ENCODE measurements at regions not wholly inside any gene's neighbourhood (a gene's known extent, or its start where the extent isn't known, plus 50 kb on each side); places are given as distances from the start of the nearest gene placed in this dataset.
"Not testable (repeated sequence)": the region's sequence is repeated elsewhere in the genome, so short reads cannot be mapped to it uniquely, and the experiment has no call there.

DNA sequence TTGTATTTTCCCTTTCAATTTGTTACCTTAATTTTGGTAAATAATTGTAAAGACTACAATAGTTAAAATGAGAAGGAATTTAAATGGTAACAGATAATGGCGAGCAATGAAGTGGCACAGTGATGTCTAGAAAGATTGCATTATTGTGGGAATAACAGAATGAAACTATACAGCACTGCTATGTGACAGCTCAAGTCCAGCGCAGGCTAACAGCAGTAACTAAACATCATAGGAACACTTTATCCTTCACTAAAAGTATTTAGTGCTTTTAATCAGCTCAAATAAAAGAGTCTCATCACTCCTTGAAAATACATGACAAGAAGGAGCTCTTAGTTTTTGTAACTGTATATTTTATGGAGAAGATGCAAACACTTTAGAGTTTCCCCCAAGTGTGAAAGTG, 190.8 kb downstream of the TENT5A start:
- FAIRE-seq: no peak

DNA sequence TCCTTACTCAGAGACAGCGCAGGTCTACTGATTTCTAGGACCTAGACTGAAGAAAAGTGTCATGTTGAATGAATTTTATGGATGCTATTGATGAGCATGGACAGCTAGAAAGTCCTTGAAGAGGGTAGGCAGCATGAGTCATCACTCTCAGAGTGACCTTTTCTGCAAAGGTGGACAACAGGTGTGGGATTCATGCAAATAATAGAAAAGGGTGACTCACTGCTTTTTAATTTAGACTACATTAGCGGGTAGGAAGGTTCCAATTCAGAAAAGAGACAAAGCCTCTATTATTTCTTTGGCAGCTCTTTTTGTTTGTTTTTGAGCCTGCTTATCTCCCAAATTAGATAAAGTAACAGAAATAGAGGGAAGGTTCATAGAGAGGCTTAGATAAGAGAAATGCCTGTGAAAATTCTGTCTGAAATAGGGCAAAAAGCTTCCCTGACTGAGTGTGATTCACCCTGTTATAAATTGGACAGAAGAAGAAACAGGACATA, 191.4 kb downstream of the TENT5A start:
- no peak for FAIRE-seq

DNA sequence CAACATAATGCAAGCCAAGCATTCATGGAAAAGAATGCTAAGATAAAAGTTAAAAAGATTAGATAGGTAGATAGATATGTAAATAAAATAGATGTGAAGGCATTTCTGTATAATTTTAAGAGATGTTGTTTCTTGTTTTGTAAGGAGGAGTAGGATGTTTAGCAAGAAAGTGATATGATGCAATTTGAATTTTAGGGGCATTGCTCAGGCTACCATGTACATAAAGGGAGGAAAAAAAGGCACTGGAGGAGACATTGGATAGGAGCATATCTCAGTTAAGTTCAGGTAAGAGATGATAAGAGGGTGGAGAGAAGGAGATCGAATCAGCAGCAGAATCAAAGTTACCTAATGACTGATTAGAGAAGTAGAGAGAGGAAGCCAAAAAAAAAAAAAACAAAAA, 194.7 kb downstream of the TENT5A start:
- peak; percentile 93 for FAIRE-seq

DNA sequence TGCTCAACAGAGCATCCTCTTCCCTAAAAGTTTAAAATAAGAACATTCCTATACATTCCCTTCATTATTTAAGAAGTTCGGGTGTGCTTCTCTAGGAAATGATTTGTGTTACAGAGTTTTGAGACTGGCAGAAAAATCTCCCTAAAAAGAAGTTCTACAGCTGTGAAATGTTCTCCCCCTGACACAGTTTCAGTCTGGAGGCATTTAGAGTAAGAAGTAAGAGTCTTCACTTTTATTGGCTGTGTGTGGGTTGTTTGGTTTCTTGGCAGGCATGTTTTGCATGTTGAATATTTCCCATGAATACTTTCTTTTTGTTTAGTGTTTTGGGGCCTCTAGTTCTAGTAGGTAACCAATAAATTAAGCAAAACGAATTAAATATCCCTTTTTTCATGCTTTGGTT, 195.9 kb downstream of the TENT5A start:
- peak; percentile 93 for FAIRE-seq

DNA sequence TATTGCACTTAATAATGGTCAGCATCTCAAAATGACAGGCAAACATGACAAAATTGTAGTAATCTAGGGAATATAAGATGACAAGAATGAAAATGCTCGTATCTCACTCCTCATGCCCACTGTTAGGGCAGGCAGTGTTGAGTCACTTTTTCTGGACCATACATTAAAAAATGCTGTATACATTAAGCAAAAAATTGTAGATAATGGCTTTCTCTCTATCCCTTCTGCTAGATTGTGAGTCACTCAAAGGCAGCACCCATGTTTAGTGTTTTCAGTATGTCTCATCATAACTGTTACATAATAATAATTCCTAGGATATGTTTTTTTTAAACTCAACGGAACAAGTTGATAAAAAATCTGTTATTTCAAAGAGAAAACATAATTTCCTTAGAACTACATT, 199.3 kb downstream of the TENT5A start:
- FAIRE-seq: no peak

- FAIRE-seq: no peak
These were observed 199.8 kb downstream of the TENT5A start for GRCh38 chr6:81552644-81553043.

DNA sequence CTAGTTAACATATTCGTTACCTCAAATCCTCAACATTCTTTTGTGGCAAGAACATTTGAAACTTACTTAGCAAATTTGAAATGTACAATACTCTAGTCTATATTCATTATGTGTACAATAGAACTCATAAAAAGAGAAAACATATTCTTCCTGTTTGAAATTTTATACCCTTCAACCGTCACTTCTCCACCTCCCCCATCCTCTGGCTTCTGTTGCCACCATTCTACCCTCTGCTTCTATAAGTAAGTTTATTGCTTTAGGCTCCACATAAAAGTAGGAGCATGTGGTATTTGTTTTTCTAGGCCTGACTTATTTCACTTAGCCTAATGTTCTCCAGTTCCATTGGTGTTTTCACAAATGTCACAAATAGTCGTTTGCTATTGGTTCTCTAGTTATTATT, 205.3 kb downstream of the TENT5A start:
- FAIRE-seq: no peak

- FAIRE-seq: no peak
These were observed 217.5 kb downstream of the TENT5A start for GRCh38 chr6:81534934-81535465.

GRCh38 chr6:81531869-81532561, 220.5 kb downstream of the TENT5A start:
- no peak for FAIRE-seq

- no peak for FAIRE-seq
These were observed 235.0 kb downstream of the TENT5A start for GRCh38 chr6:81517455-81517854.

DNA sequence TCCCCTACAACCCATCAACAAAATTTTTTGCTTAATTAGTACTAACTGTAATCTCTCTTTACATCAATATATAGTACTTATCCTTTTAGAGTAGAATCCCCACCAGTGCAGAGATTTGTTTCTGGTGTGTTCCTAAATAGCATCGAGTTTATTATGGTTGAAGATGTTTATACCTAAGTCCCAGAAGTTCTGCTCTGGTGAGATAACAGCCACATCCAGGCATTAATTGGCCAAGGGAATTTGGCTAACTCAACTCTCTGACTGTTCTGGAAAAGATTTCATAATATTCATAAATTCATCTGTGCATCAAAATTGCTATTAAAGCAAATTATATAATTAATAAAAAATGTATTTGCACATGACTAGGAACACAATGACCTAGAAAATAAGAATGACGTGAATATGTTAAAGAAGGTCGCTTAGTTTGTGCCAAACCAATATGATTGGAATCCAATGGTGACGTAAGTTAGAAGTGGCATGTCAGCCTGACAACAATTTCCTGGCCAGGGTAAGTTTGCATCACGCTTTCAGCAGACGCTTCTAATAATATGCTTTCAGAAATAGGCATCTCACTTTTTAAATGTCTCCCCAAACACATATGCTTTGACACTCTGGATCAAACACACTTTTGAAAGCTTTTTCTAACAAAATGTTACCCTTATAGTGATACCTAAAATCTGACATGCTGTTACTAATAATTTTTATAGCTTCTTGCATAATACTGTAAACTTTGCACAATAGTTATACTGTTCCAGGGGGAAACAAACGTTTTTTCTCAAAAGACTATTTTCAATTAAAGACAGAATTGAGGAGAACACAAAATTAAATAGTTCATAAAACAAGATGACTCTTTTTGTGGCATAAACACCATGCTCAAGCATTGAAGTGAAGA, 236.7 kb downstream of the TENT5A start:
- FAIRE-seq: peak; percentile 95

DNA sequence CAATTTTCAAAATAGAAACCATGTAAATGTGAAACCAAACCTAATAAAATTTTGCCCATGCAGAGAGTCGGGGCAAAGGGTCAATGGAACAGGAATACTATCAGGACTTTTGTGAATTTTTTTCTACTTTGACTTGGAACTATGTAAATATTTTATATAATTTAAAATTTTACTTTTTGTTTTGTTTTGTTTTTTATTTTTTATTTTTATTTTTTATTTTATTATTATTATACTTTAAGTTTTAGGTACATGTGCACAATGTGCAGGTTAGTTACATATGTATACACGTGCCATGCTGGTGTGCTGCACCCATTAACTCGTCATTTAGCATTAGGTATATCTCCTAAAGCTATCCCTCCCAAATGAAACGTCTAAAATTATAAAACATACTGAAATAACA, 238.3 kb downstream of the TENT5A start:
- FAIRE-seq: not testable (repeated sequence)

DNA sequence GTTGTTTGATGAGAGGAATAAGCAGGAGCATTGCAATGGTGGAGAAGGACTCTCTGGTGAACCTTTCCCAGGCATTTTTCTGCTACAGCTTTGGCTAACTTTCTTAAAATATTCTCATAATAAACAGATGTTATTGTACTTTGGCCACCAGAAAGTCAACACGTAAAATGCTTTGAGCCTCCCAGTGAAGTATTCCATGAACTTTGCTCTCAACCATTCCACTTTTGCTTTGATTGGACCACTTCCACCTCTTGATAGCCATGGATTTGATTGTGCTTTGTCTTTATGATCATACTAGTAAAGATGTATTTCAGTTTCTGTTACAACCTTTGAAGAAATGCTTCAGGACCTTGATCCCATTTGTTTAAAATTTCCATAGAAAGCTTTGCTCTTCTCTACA, 241.1 kb downstream of the TENT5A start:
- FAIRE-seq: peak; percentile 95

DNA sequence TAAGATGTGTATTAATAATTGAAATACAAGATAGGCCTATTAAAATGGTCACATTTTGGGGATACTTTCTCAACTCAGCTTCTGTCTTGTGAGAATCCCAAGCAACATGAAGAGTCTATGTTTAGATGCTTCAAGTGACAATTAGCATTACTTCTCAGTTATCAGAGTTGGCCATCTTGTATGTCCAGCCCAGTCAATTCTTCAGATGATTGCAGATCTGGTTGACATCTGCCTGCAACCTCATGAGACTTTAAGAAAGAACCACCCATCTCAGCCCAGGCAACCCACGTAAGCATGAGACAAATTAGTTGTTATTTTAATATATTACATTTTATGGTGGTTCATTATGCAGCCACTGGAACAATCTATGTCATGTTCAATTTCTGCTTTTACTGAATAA, 256.5 kb downstream of the TENT5A start:
- no peak for FAIRE-seq

DNA sequence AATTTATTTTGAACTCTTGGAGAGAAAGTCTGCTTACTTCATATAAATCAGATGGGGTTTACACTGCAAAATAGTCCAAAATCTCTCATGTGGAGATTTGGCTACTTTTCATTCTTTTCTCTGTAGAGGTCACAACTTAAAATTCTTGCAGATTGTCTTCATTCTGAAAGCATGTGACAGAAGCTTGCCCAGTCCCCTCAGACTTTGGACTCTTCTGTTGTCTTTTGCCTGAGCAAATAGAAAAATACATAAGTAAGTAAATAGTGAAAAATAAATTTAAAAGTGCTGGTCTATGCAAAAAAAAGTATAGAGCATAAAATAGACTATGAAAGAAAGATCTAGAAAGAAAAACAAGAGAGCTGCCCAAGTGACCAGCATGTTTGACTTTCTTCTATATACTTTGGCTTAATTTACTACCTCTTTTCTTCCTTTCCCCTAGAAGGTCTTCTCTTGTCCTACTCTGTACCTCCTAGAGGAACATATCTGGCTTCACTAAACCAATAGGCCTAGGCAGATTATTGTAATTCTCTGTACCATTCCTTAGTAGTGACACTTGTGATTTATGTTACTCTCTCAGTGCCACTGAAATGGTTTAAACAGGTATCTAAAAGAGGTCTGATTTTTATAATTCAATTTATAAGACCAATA, 260.9 kb downstream of the TENT5A start:
- no peak for FAIRE-seq

- FAIRE-seq: peak; percentile 65
These were observed 265.0 kb downstream of the TENT5A start for GRCh38 chr6:81487489-81487888.

- no peak for FAIRE-seq
These were observed 266.2 kb downstream of the TENT5A start for GRCh38 chr6:81486234-81486633.

DNA sequence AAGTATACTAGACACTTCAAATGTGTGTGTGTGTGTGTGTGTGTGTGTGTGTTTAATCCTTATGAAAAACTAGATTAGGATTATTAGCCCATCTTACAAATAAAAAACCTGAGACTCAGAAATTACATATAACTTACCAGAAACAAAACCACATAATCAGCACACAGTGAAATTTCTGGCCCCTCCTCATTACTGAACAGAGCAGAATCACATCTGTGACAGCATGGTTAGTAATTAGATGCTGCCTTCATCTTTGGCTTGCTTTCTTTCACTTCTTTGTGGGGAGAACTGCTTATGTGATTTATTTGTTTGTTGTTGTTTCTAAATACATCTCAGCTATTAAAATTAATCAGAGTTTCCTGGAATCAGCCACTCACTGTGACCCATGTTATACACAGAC, 267.1 kb downstream of the TENT5A start:
- FAIRE-seq: no peak

DNA sequence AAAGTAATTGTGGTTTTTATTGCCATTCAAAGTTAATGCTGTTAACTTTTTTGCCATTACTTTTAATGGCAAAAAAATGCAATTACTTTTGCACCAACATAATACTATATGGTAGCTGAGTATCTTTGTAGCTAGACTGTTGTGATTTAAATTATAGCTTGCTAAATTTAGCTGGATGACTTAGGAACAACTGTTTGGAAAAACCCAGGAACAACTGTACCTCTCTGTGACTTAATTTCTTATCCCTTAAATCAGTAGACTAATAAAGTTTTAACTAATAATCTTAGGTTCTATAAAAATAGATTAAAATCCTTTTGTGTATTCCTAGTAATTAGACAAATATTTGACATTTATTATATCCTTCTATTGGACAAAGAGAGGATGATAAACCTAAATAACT, 268.2 kb downstream of the TENT5A start:
- FAIRE-seq: no peak

GRCh38 chr6:81480139-81480538, 272.3 kb downstream of the TENT5A start:
- FAIRE-seq: no peak

- FAIRE-seq: no peak
These were observed 275.6 kb downstream of the TENT5A start for GRCh38 chr6:81476881-81477280.

DNA sequence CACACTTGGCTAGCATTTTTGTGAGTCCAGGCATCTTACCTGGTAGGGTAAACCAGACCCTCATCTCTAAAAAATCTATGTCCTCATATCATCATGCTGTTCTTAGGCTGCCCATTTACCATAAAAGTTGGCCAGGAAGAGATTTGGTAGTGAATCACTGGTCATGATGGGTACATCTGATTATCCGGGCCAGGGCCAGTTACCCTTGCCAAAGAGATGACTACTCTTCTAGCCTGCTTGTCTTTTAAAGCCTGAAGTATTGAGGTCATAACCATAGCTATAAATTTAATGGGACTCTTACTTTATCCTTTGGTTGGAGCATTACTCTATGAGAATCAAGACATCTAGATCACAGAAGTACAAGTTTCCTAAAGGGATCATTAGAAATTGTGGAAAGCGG, 276.8 kb downstream of the TENT5A start:
- FAIRE-seq: no peak

GRCh38 chr6:81465859-81466258, 286.6 kb downstream of the TENT5A start:
- no peak for FAIRE-seq
